CD4-positive, alpha-beta memory T cell (primary cell): ENCODE measurements at regions not wholly inside any gene's neighbourhood (a gene's known extent, or its start where the extent isn't known, plus 50 kb on each side); places are given as distances from the start of the nearest gene placed in this dataset.

Experiments
- CTCF ChIA-PET: fragments of 350-600 bp; sonication (Branson Sonifier 250); formaldehyde crosslinking; loops from one replicate; lab custom pipeline; 2021; ENCODE audit warnings: inconsistent platforms; ENCODE audit not compliant: partially characterized antibody; lab: Charles Lee
- POLR2A ChIA-PET: fragments of 350-600 bp; sonication (Branson Sonifier 250); formaldehyde crosslinking; loops from one replicate; lab custom pipeline; 2021; ENCODE audit not compliant: partially characterized antibody; lab: Charles Lee
- DNase-seq, 5 donors: peaks; one replicate each; pipeline versions ENCODE4 v3.0.0 to v3.0.0-alpha.2; 2020 to 2022; ENCODE audit warnings: mixed read lengths in 1 of 5
- H3K27ac ChIP-seq: one replicate; pipeline ENCODE4 v1.7.0; 2013; ENCODE audit warnings: low read depth, low read length
- H3K27me3 ChIP-seq: 2 replicates; pipeline ENCODE4 v1.7.0; 2013; ENCODE audit warnings: mild to moderate bottlenecking, low read length, moderate library complexity; ENCODE audit not compliant: insufficient read depth
- H3K36me3 ChIP-seq: 2 replicates; pipeline ENCODE4 v1.7.0; 2013; ENCODE audit warnings: mild to moderate bottlenecking, low read length, moderate library complexity; ENCODE audit not compliant: insufficient read depth
- H3K4me1 ChIP-seq: 2 replicates; pipeline ENCODE4 v1.7.0; 2013; ENCODE audit warnings: mild to moderate bottlenecking, low read length, moderate library complexity; ENCODE audit not compliant: insufficient read depth
- H3K4me3 ChIP-seq, 2 donors: one replicate each; pipeline ENCODE4 v1.7.0; 2013; ENCODE audit warnings: low read length in 2 of 2, mild to moderate bottlenecking in 1 of 2
- H3K9me3 ChIP-seq, 2 donors: one replicate each; pipeline ENCODE4 v1.7.0; 2013; ENCODE audit warnings: low read length in 2 of 2, control low read depth in 1 of 2; ENCODE audit not compliant: control insufficient read depth in 1 of 2
- H3K27ac Mint-ChIP-seq, 7 donors: one replicate each; pipeline ENCODE4 v1.8.0; 2020 to 2021; ENCODE audit warnings: mixed read lengths in 7 of 7, mild to moderate bottlenecking in 6 of 7, inconsistent platforms in 3 of 7, moderate library complexity in 3 of 7
- H3K27me3 Mint-ChIP-seq, 2 donors: one replicate each; pipeline ENCODE4 v1.8.0; 2020 to 2021; ENCODE audit warnings: mixed read lengths in 2 of 2
- H3K36me3 Mint-ChIP-seq, 2 donors: one replicate each; pipeline ENCODE4 v1.8.0; 2020 to 2021; ENCODE audit warnings: mixed read lengths in 2 of 2, inconsistent platforms in 1 of 2, mild to moderate bottlenecking in 1 of 2
- H3K4me1 Mint-ChIP-seq, 4 donors: one replicate each; pipeline ENCODE4 v1.8.0; 2020 to 2021; ENCODE audit warnings: mixed read lengths in 4 of 4, mild to moderate bottlenecking in 1 of 4
- H3K4me3 Mint-ChIP-seq, 8 donors: one replicate each; pipeline ENCODE4 v1.8.0; 2020 to 2021; ENCODE audit warnings: mixed read lengths in 8 of 8, mild to moderate bottlenecking in 7 of 8, moderate library complexity in 6 of 8, inconsistent platforms in 3 of 8
- H3K9me3 Mint-ChIP-seq, 8 donors: one replicate each; pipeline ENCODE4 v1.8.0; 2020 to 2021; ENCODE audit warnings: mixed read lengths in 8 of 8, mild to moderate bottlenecking in 5 of 8, inconsistent platforms in 3 of 8, moderate library complexity in 1 of 8
- intact Hi-C: fragments of 100-400 bp; cut with micrococcal nuclease; formaldehyde crosslinking; loops from one replicate; pipeline ENCODE4 v1.15.1; 2023

DNA sequence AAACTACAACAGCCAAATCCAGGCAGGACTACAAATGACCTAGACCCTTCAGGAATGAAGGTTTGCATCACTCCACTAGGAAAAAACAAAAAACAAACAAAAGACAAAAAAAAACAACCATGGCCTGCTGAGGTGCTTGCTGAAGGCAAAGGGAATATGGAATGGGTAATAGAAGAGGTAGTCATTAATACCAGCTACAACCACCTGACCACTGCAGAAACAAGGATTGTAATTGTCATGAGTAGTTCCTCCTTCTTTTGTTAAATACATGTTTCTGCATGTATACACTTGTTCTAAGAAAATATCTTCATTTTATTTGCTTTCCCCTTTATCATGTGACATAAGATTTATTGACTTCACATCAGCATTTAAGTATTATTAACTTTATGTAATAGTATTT, 409.8 kb upstream of the GRID2 start:
- Histone ChIP-seq H3K9me3 (no peaks in the 10 kb centered on the region), H3K4me1 (no peaks in the 10 kb centered on the region), H3K27ac (no peak overlapping the region), H3K4me3 (no peak overlapping the region), H3K36me3 (no peaks in the 10 kb centered on the region), H3K27me3 (no peaks in the 10 kb centered on the region)
- CTCF ChIA-PET, result no interaction called here
- DNase-seq, result no peak
- intact Hi-C loops, result no loop called here
- Mint-ChIP-seq H3K27ac (no peak overlapping the region), H3K4me1 (no peaks in the 10 kb centered on the region), H3K36me3 (no peaks in the 10 kb centered on the region), H3K9me3 (peaks cover 0 to 10% (median 5%) of the 10 kb centered on the region in 8 donors), H3K27me3 (no peaks in the 10 kb centered on the region), H3K4me3 (no peak overlapping the region)
- POLR2A ChIA-PET, result no interaction called here

DNA sequence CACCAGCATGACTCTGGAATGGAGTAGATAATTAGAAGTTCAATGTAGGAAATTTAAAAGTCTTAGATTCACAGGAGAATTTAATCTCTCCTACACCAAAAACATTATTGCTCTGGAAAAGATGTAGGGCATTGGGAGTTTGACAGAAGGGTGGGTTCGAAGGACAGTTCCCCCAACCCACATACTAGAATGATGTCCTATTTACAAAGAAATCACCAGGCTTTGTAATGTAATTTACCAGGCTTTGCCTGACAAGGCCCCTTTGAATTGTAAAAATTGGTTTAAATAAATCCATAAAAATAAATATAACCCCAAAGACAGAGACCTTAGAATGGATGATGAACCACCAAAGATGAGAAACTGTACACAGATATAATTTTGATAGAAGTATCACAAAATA, 399.2 kb upstream of the GRID2 start:
- POLR2A ChIA-PET, result no interaction called here
- no peaks in the 10 kb centered on the region for H3K27me3 Mint-ChIP-seq
- H3K9me3 ChIP-seq, result no peaks in the 10 kb centered on the region
- no peaks in the 10 kb centered on the region for H3K36me3 ChIP-seq
- intact Hi-C loops, result no loop called here
- no peaks in the 10 kb centered on the region for H3K4me1 Mint-ChIP-seq
- DNase-seq, result no peak
- H3K9me3 Mint-ChIP-seq, result peaks cover 0 to 15% (median under 1%) of the 10 kb centered on the region in 8 donors
- H3K4me3 Mint-ChIP-seq, result no peak overlapping the region
- H3K27ac Mint-ChIP-seq, result peak overlapping the region in 1 of 7 donors; percentile 16
- no peaks in the 10 kb centered on the region for H3K27me3 ChIP-seq
- H3K4me3 ChIP-seq, result no peak overlapping the region
- CTCF ChIA-PET, result no interaction called here
- H3K36me3 Mint-ChIP-seq, result no peaks in the 10 kb centered on the region
- H3K4me1 ChIP-seq, result no peaks in the 10 kb centered on the region
- no peak overlapping the region for H3K27ac ChIP-seq

- DNase-seq, result no peak
- ChIA-PET POLR2A (no interaction called here), CTCF (no interaction called here)
- Histone ChIP-seq H3K36me3 (no peaks in the 10 kb centered on the region), H3K4me1 (no peaks in the 10 kb centered on the region), H3K27ac (no peak overlapping the region), H3K9me3 (no peaks in the 10 kb centered on the region), H3K27me3 (no peaks in the 10 kb centered on the region), H3K4me3 (no peak overlapping the region)
- intact Hi-C loops, result no loop called here
- Mint-ChIP-seq H3K36me3 (no peaks in the 10 kb centered on the region), H3K27ac (no peak overlapping the region), H3K27me3 (no peaks in the 10 kb centered on the region), H3K4me3 (no peak overlapping the region), H3K9me3 (peaks cover 0 to 6% (median under 1%) of the 10 kb centered on the region in 8 donors), H3K4me1 (no peaks in the 10 kb centered on the region)
These were observed 393.8 kb upstream of the GRID2 start for GRCh38 chr4:91909963-91910362.

DNA sequence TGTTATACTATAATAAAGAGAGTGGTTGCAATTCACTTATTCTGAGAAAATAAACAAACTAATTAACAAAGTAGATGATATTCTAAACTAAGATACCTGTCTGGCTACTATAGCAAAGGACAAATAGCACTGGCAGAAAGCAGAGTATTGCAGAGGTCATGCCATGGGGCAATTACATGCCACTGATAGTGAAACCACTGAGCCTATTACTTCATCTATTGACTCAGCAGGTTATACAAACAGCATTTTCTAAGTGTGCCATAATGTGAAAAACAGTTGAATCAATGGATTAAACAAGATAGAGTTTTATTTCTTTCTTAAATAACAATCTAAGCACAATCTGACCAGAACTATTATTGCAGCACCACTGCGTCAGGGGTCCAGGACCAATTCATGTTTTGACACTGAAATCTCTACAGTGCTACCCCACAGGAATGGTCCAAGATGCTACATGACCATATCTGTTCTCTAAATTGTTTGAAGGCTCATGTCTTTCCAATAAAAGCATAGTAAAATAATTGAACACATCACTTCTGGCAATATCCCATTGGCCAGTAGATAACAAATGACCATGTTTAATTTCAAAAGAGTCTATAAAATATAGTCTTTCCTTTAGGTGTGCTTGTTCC, 389.5 kb upstream of the GRID2 start:
- no peaks in the 10 kb centered on the region for H3K27me3 Mint-ChIP-seq
- Histone ChIP-seq H3K9me3 (no peaks in the 10 kb centered on the region), H3K27me3 (no peaks in the 10 kb centered on the region), H3K36me3 (no peaks in the 10 kb centered on the region), H3K4me3 (no peak overlapping the region), H3K27ac (no peak overlapping the region), H3K4me1 (no peaks in the 10 kb centered on the region)
- no peak for DNase-seq
- H3K4me3 Mint-ChIP-seq, result no peak overlapping the region
- H3K27ac Mint-ChIP-seq, result no peak overlapping the region
- ChIA-PET POLR2A (no interaction called here), CTCF (no interaction called here)
- H3K9me3 Mint-ChIP-seq, result peaks cover 0 to 7% (median 3%) of the 10 kb centered on the region in 8 donors
- H3K4me1 Mint-ChIP-seq, result no peaks in the 10 kb centered on the region
- intact Hi-C loops, result no loop called here
- H3K36me3 Mint-ChIP-seq, result no peaks in the 10 kb centered on the region

DNA sequence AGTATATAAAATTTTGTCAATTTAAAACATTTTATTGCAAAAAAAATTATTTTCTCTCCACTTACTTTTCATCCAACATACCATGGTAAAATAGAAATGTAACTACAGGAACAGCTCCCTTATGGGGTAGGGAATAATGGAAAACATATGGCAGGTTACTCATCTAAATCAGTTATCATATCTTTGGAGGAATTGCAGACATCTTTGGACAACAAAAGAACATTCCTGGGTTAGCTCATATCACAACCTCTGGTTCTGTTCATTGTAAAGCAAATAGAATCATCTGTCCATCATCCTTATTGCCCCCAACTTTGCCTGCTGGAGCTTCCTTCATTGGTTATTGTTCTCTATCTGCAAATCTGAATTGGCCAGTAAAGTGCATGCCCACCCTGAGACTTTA, 387.5 kb upstream of the GRID2 start:
- peaks cover 0 to 8% (median 4%) of the 10 kb centered on the region in 8 donors for H3K9me3 Mint-ChIP-seq
- H3K36me3 ChIP-seq, result no peaks in the 10 kb centered on the region
- H3K9me3 ChIP-seq, result no peaks in the 10 kb centered on the region
- no peak overlapping the region for H3K4me3 Mint-ChIP-seq
- no peak overlapping the region for H3K27ac Mint-ChIP-seq
- CTCF ChIA-PET, result no interaction called here
- no peak for DNase-seq
- no peak overlapping the region for H3K4me3 ChIP-seq
- no peaks in the 10 kb centered on the region for H3K4me1 Mint-ChIP-seq
- intact Hi-C loops, result no loop called here
- H3K4me1 ChIP-seq, result no peaks in the 10 kb centered on the region
- POLR2A ChIA-PET, result no interaction called here
- no peaks in the 10 kb centered on the region for H3K27me3 ChIP-seq
- H3K36me3 Mint-ChIP-seq, result no peaks in the 10 kb centered on the region
- H3K27me3 Mint-ChIP-seq, result no peaks in the 10 kb centered on the region
- no peak overlapping the region for H3K27ac ChIP-seq

DNA sequence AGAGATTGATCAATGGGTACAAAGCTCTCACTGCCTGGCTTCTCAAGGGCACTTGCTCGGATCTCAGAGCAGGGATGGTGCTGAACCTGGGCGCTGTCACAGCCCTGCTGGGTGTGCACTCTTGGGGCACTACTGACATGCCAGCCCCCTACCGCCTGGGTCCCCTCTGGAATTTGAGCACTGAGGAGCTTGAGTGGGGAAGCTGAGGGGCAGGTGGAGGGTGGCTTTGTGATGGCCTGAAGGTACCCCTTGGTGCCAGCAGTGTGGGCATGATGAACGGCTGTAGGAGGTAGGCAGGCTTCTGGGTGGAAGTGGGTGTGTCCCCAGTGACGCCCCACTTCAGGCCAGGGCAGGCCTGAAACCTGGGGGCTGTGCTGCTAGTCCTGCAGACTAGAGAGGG, 379.1 kb upstream of the GRID2 start:
- Histone ChIP-seq H3K27ac (no peak overlapping the region), H3K9me3 (no peaks in the 10 kb centered on the region), H3K36me3 (no peaks in the 10 kb centered on the region), H3K4me1 (no peaks in the 10 kb centered on the region), H3K27me3 (no peaks in the 10 kb centered on the region), H3K4me3 (no peak overlapping the region)
- no peak overlapping the region for H3K27ac Mint-ChIP-seq
- intact Hi-C loops, result no loop called here
- no peaks in the 10 kb centered on the region for H3K4me1 Mint-ChIP-seq
- DNase-seq, result peak in 1 of 5 donors; percentile 27
- peaks cover 0 to 8% (median 4%) of the 10 kb centered on the region in 8 donors for H3K9me3 Mint-ChIP-seq
- H3K4me3 Mint-ChIP-seq, result no peak overlapping the region
- POLR2A ChIA-PET, result no interaction called here
- no peaks in the 10 kb centered on the region for H3K36me3 Mint-ChIP-seq
- CTCF ChIA-PET, result no interaction called here
- no peaks in the 10 kb centered on the region for H3K27me3 Mint-ChIP-seq

GRCh38 chr4:91935217-91935616, 368.5 kb upstream of the GRID2 start:
- no peak for DNase-seq
- Mint-ChIP-seq H3K36me3 (no peaks in the 10 kb centered on the region), H3K9me3 (peaks cover 0 to 15% (median 3%) of the 10 kb centered on the region in 8 donors), H3K4me1 (no peaks in the 10 kb centered on the region), H3K27me3 (no peaks in the 10 kb centered on the region), H3K27ac (no peak overlapping the region), H3K4me3 (no peak overlapping the region)
- POLR2A ChIA-PET, result no interaction called here
- Histone ChIP-seq H3K27ac (no peak overlapping the region), H3K27me3 (no peaks in the 10 kb centered on the region), H3K9me3 (no peaks in the 10 kb centered on the region), H3K4me3 (no peak overlapping the region), H3K4me1 (no peaks in the 10 kb centered on the region), H3K36me3 (no peaks in the 10 kb centered on the region)
- intact Hi-C loops, result no loop called here
- CTCF ChIA-PET, result no interaction called here

GRCh38 chr4:91936311-91936710, 367.5 kb upstream of the GRID2 start:
- ChIA-PET CTCF (no interaction called here), POLR2A (no interaction called here)
- H3K9me3 Mint-ChIP-seq, result peaks cover 0 to 15% (median 5%) of the 10 kb centered on the region in 8 donors
- no peak overlapping the region for H3K27ac Mint-ChIP-seq
- no peak overlapping the region for H3K4me3 Mint-ChIP-seq
- intact Hi-C loops, result no loop called here
- Histone ChIP-seq H3K27ac (no peak overlapping the region), H3K36me3 (no peaks in the 10 kb centered on the region), H3K9me3 (no peaks in the 10 kb centered on the region), H3K4me3 (no peak overlapping the region), H3K27me3 (no peaks in the 10 kb centered on the region), H3K4me1 (no peaks in the 10 kb centered on the region)
- no peaks in the 10 kb centered on the region for H3K36me3 Mint-ChIP-seq
- no peak for DNase-seq
- no peaks in the 10 kb centered on the region for H3K4me1 Mint-ChIP-seq
- H3K27me3 Mint-ChIP-seq, result no peaks in the 10 kb centered on the region
